GOT3 (cell line): ENCODE measurements at regions not wholly inside any gene's neighbourhood (a gene's known extent, or its start where the extent isn't known, plus 50 kb on each side); places are given as distances from the start of the nearest gene placed in this dataset.
A peak's percentile ranks its signal among the peaks of the same experiment; 100 is the strongest.

ENCODE experiments used
- DNase-seq: peaks from one replicate; lab custom pipeline; 2025; ENCODE audit warnings: mixed read lengths; lab: John Stamatoyannopoulos, UW

GRCh38 chr3:117941756-117942155, 1092.9 kb downstream of the IGSF11 start:
- DNase-seq = no peak

- DNase-seq = no peak
Measured at GRCh38 chr3:117954131-117954530, 1080.5 kb downstream of the IGSF11 start.

- DNase-seq = no peak
Measured at GRCh38 chr3:117955196-117955595, 1079.5 kb downstream of the IGSF11 start.

GRCh38 chr3:117958027-117958426, 1076.6 kb downstream of the IGSF11 start:
- DNase-seq = no peak

DNA sequence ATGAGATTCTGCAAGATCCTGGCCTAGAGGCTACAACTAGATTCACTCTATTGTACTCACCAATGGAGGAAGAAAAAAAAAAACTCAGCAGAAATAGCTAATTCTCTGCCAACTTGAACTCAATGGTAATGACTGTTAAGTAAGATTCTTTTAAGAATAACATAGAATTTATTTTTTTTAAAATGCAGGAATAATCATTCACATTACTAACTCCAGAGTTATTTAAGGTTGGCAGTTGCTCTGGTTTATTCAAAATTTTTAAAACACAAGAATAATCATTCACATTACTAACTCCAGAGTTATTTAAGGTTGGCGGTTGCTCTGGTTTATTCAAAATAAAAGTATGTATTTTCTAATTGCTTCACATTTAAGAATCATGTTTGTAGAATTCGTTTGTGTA, 1071.9 kb downstream of the IGSF11 start:
- no peak for DNase-seq

- DNase-seq = no peak
Measured at GRCh38 chr3:117963858-117964257, 1070.8 kb downstream of the IGSF11 start.

GRCh38 chr3:117964814-117965213, 1069.8 kb downstream of the IGSF11 start:
- no peak for DNase-seq

- DNase-seq = no peak
Measured at GRCh38 chr3:117977504-117978228, 1057.0 kb downstream of the IGSF11 start.

DNA sequence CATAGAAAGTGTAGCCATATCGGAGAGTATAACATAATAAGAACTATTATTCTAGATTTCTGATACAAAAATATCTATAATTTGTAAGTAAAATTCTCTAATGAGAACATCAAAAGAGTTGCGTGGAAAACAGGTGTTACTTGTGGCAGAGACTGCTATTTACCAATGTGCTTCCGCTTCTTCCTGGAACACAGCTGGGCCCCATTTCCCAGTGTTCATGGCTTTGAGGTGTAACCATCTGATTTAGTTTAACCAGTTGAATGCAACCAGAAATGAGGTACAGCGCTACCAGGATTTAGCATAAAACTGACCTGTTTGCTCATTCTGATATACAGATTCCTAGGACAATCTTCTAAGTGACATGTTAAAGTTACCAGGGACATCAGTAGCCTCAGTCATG, 1055.2 kb downstream of the IGSF11 start:
- no peak for DNase-seq

DNA sequence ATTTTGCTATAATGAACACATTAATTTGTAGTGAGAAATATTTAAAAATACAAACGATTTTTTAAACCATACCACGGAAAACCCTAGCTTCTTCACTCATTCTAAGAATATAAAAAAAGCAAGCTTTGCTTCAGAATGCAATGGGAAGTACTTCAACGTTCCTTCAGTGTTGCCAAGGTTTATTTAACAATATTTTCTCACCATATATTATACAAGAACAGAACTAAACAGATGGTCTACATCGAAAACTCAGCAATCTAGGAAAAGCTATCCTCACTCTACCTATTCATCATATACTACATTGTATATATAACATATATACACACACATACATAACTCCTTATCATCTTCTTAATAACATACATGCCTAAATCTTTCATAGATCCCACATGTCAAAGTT, 1047.4 kb downstream of the IGSF11 start:
- no peak for DNase-seq

- DNase-seq = no peak
Measured at GRCh38 chr3:117989982-117990381, 1044.7 kb downstream of the IGSF11 start.

GRCh38 chr3:117990627-117991026, 1044.0 kb downstream of the IGSF11 start:
- no peak for DNase-seq

DNA sequence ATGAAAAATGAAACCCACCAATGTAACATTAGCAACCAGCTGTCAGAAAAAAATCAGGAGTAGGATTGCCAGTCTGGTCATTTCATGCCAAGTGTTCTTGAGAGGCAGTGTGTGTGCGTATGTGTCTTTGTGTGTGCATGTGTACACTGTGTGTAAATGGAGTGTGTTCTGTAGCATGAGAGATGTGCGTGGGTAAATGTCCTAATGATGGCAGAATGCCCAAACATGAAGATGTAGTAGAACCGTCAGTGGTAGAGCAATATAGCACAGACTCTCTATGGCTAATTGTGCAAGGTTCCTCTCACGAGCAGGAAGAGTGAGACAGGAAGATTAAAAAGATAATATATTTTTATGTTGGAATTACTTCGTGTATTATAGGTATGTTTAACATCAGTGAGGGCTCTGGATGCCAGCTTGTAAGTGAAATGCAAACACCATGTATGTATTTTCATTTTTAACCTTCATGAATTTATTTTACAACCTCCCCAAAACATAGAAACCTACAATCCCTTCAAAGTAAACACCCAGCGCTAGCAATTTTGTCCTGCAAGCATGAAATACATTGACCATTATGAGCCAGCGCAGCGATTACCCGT, 1038.7 kb downstream of the IGSF11 start:
- DNase-seq = no peak

- DNase-seq = peak; percentile 15
Measured at GRCh38 chr3:117997201-117998049, 1037.2 kb downstream of the IGSF11 start.

DNA sequence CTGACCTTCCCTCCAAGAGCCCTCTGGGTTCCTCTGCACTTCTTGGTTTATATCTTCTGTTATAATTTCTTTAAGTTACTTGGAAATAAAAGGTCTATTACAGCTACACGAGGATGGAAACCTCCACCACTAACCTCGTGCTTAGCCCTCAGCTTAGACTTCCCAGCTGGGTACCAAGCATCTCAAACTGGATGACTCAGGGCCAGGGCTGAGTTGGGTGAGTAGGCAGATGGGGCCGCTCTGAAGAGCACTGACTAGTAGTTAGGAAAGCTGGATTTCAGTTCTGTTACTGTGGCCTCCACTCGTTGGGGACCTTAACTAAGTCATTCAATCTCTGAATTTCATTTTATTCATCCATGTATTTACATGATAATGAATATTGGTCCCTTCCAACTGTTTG, 1036.6 kb downstream of the IGSF11 start:
- no peak for DNase-seq

GRCh38 chr3:118000219-118000618, 1034.4 kb downstream of the IGSF11 start:
- no peak for DNase-seq

DNA sequence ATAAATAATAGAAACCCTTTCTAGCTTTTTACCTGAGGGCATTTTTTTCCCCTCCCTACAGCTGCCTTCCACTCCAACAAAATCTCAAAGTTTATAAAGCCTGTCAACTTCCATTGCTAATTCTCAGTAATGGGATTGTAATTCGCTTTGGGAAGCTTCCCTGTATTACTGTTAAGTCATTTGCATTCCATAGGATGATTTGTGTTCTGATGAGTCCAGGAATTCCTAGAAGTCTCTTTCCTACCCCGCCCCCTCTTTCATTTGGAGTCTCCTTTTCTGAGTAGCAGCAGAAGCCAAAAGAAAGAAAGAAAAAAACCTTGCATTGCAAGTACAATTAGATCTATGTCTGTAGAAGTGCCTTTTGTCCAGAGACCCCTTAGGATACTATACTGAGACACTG, 1033.3 kb downstream of the IGSF11 start:
- no peak for DNase-seq

GRCh38 chr3:118011910-118012309, 1022.7 kb downstream of the IGSF11 start:
- DNase-seq = no peak

GRCh38 chr3:118029049-118029448, 1005.6 kb downstream of the IGSF11 start:
- no peak for DNase-seq

DNA sequence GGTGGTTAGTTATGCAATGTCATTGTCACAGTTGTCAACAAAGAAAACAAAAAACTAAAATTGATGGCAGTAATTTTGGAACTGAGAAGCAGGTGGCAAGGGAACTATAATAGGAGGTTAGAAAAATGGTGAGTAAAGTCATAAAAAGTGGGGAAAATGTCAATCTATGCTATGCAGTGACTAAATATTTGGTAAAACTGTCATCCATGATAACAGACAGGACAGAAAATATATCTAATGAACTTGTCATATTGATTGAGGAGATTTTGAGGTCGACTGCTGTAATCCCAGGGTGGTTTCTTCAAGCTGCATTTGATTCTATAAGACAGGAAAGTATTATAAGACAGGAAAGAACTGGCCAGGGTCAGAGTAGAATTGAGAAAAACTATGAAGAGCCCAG, 998.4 kb downstream of the IGSF11 start:
- DNase-seq = no peak

- DNase-seq = no peak
Measured at GRCh38 chr3:118055381-118055780, 979.3 kb downstream of the IGSF11 start.

DNA sequence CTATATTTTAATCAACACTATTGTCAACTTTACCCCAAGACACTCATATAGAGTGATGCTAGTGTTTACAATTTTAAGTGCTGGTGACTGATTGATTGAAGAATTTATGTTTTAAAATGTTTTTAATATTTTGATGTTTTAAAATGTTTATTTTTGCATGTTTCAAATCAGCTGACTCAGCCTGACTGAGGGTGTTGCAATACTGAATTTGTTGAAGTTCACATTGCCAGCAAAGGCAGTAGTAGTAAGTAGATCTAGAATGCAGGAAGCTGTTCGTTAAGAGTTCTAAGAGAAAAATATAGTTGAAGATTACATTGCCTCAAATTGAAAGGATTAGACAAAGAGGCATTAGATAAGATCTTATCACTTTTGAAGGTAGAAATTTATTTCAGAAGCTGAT, 977.6 kb downstream of the IGSF11 start:
- DNase-seq = no peak

DNA sequence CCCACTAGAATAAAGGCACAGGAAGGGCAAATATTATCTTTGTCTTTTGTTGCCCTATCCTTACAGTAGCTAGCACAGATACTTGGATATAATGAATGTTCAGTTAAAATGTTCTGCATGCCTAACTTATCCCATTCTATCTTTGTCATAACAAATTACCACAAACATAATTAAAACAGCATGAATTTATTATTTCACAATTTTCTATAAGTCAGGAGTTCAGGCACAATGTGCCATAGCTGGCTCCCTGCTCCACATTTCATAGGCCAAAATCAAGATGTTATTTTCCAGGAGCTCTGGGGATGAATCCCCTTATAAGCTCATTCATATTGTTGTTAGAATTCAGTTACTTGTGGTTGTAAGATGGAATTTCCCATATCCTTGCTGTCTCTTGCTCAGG, 975.5 kb downstream of the IGSF11 start:
- no peak for DNase-seq
